ES-I3 (cell line): ENCODE measurements at regions not wholly inside any gene's neighbourhood (a gene's known extent, or its start where the extent isn't known, plus 50 kb on each side); places are given as distances from the start of the nearest gene placed in this dataset.
"Not testable (repeated sequence)": the region's sequence is repeated elsewhere in the genome, so short reads cannot be mapped to it uniquely, and the experiment has no call there.

Source experiments
- H3K36me3 ChIP-seq: 2 replicates; pipeline ENCODE4 v1.6.1; 2013; ENCODE audit warnings: mild to moderate bottlenecking, low read length, control low read depth, moderate library complexity; ENCODE audit not compliant: insufficient read depth
- H3K4me1 ChIP-seq: 2 replicates; pipeline ENCODE4 v1.6.1; 2013; ENCODE audit warnings: mild to moderate bottlenecking, control low read depth, low read length; ENCODE audit not compliant: insufficient read depth
- H3K9ac ChIP-seq: 2 replicates; pipeline ENCODE4 v1.6.1; 2013; ENCODE audit warnings: low read depth, mild to moderate bottlenecking, low read length, moderate library complexity
- H3K9me3 ChIP-seq: 2 replicates; pipeline ENCODE4 v1.6.1; 2013; ENCODE audit warnings: mild to moderate bottlenecking, low read length, moderate library complexity; ENCODE audit not compliant: control insufficient read depth, insufficient read depth

- Histone ChIP-seq H3K9ac (no peak overlapping the region), H3K4me1 (peaks cover 18% of the 10 kb centered on the region), H3K36me3 (no peaks in the 10 kb centered on the region), H3K9me3 (peaks cover 33% of the 10 kb centered on the region)
These were observed 241.6 kb upstream of the GALNT17 start for GRCh38 chr7:70890147-70890969.

- Histone ChIP-seq H3K9me3 (peaks cover 30% of the 10 kb centered on the region), H3K36me3 (no peaks in the 10 kb centered on the region), H3K4me1 (peaks cover 30% of the 10 kb centered on the region), H3K9ac (no peak overlapping the region)
These were observed 238.5 kb upstream of the GALNT17 start for GRCh38 chr7:70893422-70893821.

GRCh38 chr7:70893971-70894715, 237.8 kb upstream of the GALNT17 start:
- Histone ChIP-seq H3K4me1 (peaks cover 30% of the 10 kb centered on the region), H3K36me3 (no peaks in the 10 kb centered on the region), H3K9me3 (peaks cover 25% of the 10 kb centered on the region), H3K9ac (no peak overlapping the region)

- peaks cover 30% of the 10 kb centered on the region for H3K4me1 ChIP-seq
- H3K9me3 ChIP-seq = peaks cover 21% of the 10 kb centered on the region
- H3K36me3 ChIP-seq = no peaks in the 10 kb centered on the region
- H3K9ac ChIP-seq = peak overlapping the region; percentile 39; the same call in 1 of the 2 replicates
These were observed 237.1 kb upstream of the GALNT17 start for GRCh38 chr7:70894799-70895198.

GRCh38 chr7:70895337-70896200, 236.4 kb upstream of the GALNT17 start:
- Histone ChIP-seq H3K9ac (peak overlapping the region; percentile 39; the same call in 1 of the 2 replicates), H3K9me3 (peaks cover 13% of the 10 kb centered on the region), H3K4me1 (peaks cover 30% of the 10 kb centered on the region)
- H3K36me3 ChIP-seq = not testable (repeated sequence)

GRCh38 chr7:70907259-70908247, 224.4 kb upstream of the GALNT17 start:
- Histone ChIP-seq H3K36me3 (no peaks in the 10 kb centered on the region), H3K9me3 (no peaks in the 10 kb centered on the region), H3K9ac (no peak overlapping the region), H3K4me1 (peaks cover 3% of the 10 kb centered on the region; the same call in 1 of the 2 replicates)

DNA sequence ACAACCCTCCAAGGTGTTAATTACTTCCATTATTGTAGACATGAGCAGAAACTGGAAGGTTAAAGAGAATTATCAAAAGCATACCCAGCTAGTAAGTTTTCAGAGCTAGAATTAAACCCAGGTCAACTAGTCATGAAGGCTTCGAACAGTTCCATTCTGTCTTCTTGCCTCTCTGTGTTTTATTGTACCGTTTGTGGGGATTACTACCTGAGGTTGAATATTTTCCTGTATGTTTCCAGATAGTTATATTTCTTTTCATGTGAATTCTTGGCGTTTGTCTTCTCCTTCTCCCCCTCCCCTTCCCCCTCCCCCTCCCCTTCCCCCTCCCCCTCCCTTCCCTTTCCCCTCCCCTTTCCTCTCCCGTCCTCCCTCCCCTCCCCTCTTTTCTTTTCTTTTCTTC, 218.0 kb upstream of the GALNT17 start:
- no peaks in the 10 kb centered on the region for H3K4me1 ChIP-seq
- H3K36me3 ChIP-seq = no peaks in the 10 kb centered on the region
- no peak overlapping the region for H3K9ac ChIP-seq
- H3K9me3 ChIP-seq = no peaks in the 10 kb centered on the region

- no peaks in the 10 kb centered on the region for H3K36me3 ChIP-seq
- no peaks in the 10 kb centered on the region for H3K9me3 ChIP-seq
- no peaks in the 10 kb centered on the region for H3K4me1 ChIP-seq
- no peak overlapping the region for H3K9ac ChIP-seq
These were observed 216.9 kb upstream of the GALNT17 start for GRCh38 chr7:70915067-70915466.

DNA sequence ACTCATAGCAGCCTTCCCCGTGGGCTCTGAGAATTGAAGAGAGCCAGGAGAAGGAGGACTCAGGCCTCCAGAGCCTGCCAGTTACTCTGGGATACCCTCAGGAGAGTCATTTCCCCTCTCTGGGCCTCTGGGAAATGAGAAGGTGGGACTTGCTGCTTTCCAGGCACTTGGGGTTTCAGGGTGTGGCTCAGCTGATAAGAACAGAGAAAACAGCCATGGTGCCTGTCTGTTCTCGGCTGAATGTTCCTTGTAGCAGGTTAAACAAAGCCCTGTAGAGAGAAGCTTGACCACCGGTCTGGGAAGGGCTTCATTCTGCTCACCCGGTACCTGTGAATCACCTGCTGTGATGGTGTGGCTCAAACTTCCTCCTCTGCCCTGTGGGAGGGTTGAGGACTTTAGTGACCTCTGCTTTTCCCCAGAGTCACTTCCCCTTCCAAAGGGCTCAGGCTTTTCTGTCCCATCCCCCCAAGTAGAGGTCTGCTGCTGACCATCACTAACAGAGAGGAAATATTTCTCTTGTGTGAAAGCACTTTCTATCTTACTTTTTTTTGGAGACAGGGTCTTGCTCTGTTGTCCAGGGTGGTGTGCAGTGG, 212.4 kb upstream of the GALNT17 start:
- no peak overlapping the region for H3K9ac ChIP-seq
- H3K4me1 ChIP-seq = peaks cover 3% of the 10 kb centered on the region; the same call in 1 of the 2 replicates

DNA sequence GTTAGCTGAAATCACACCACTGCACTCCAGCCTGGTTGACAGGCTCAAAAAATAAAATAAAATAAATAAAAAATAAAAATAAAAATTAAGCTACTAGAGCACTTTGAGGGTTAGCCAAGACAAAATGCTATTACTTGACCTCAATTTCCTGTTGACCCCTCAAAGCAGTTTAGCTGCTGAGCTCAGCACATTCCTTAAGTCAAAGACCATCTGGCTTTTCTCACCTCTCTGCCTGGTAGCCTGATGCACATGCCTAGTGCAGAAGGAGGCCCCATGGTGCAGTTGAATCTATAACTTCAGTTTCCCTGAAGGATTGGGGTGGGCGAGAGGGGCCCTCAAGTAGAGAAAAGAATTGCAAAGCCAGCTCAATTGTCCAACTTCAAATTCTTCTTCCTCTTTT, 211.1 kb upstream of the GALNT17 start:
- Histone ChIP-seq H3K9me3 (no peaks in the 10 kb centered on the region), H3K4me1 (peaks cover 9% of the 10 kb centered on the region; the same call in 1 of the 2 replicates), H3K36me3 (no peaks in the 10 kb centered on the region), H3K9ac (no peak overlapping the region)

More for the DNA sequence above, 212.4 kb upstream of the GALNT17 start:
- no peaks in the 10 kb centered on the region for H3K9me3 ChIP-seq
- H3K36me3 ChIP-seq = no peaks in the 10 kb centered on the region

DNA sequence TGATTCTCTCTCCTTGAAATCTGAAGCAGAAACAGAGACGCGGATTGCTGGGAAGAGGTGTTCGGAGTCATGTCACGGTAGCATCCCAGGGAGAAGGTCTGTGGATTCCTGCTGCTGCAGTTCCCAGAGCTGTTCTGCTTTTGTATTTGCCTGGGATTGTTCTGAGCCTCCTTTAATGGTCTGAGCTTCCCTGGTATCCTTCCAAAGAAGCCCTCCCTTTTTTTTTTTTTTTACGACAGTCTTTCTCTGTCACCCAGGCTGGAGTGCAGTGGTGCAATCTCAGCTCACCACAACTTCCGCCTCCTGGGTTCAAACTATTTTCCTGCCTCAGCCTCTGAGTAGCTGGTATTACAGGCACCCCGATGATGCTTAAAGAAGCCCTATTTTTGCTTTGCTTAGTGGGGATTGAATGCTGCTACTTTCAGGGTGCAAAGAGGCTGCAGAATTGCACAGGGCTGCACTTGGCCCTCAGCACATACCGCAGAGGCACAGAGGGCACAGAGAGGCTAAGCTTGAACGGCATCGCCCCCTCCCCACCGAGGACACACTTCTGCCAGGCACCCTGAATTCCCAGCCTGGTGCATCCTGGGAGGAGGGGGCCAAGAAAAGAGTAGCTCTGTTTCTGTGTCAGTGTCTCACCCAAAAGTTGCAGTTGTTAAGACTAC, 208.6 kb upstream of the GALNT17 start:
- Histone ChIP-seq H3K4me1 (peaks cover 9% of the 10 kb centered on the region; the same call in 1 of the 2 replicates), H3K36me3 (no peaks in the 10 kb centered on the region), H3K9me3 (no peaks in the 10 kb centered on the region), H3K9ac (no peak overlapping the region)

DNA sequence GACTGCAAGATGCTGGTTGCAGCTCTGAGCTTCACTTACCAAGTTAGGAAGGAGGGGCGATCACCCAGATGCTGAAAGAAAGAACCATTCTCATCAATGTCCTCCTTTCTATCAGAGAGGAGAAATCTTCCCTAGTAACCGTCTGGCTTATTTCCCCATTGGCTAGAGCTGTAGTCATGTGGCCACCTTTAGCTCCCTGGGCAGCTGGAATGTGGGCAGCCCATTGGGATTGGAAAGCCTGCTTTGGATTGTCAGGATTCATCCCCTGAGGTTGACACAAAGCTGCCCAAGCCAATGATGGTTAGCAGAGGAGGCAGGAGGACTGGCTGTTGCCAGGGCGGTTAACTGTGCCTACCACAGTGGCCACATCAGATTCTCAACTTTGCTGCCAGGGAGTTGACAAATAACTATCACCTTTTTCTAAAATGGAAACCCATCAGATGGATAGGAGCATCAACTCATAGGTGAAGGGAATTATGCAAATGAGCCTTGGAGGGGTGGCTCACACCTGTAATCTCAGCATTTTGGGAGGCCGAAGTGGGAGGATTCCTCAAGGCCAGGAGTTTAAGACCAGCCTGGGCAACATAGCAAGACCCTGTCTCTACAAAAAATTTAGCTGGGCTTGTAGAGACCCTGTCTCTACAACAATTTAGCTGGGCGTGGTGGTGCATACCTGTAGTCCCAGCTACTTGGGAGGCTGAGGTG, 206.4 kb upstream of the GALNT17 start:
- no peak overlapping the region for H3K9ac ChIP-seq
- no peaks in the 10 kb centered on the region for H3K36me3 ChIP-seq
- no peaks in the 10 kb centered on the region for H3K9me3 ChIP-seq
- H3K4me1 ChIP-seq = peaks cover 9% of the 10 kb centered on the region; the same call in 1 of the 2 replicates
